HepG2 (cell line): ENCODE measurements at regions not wholly inside any gene's neighbourhood (a gene's known extent, or its start where the extent isn't known, plus 50 kb on each side); places are given as distances from the start of the nearest gene placed in this dataset.

Experiments used
- BORCS8-MEF2B ChIP-seq: sonication (generic); formaldehyde crosslinking; IDR thresholded peaks from 2 replicates; pipeline ENCODE4 v1.8.0; 2022; ENCODE audit warnings: mild to moderate bottlenecking, missing genetic modification reagents
- CHCHD3 ChIP-seq: sonication (generic); formaldehyde crosslinking; IDR thresholded peaks from 2 replicates; pipeline ENCODE4 v1.8.0; 2022; ENCODE audit warnings: mild to moderate bottlenecking, missing genetic modification reagents, moderate library complexity
- ELF1 ChIP-seq: sonication (generic); formaldehyde crosslinking; IDR thresholded peaks from 2 replicates; pipeline ENCODE4 v1.4.0; 2020; ENCODE audit warnings: missing genetic modification reagents
- LCORL ChIP-seq, 2 experiments: fragments of 450-650 bp in 1 of 2; sonication (generic) in 1 of 2; formaldehyde crosslinking in 1 of 2; IDR thresholded peaks; 2 replicates each; pipeline versions ENCODE4 v1.5.0 to v1.6.1; 2017 to 2020; ENCODE audit warnings: antibody characterized with exemption in 1 of 2, missing genetic modification reagents in 1 of 2
- MIER3 ChIP-seq: IDR thresholded peaks from 2 replicates; pipeline ENCODE4 v1.6.1; 2016; ENCODE audit warnings: missing compliant biosample characterization, borderline replicate concordance
- SNAPC2 ChIP-seq: sonication (generic); formaldehyde crosslinking; IDR thresholded peaks from 2 replicates; pipeline ENCODE4 v1.8.1; 2022; ENCODE audit warnings: mild to moderate bottlenecking, missing genetic modification reagents
- SYNCRIP ChIP-seq: fragments of 200-400 bp; formaldehyde crosslinking; IDR thresholded peaks from 2 replicates; pipeline ENCODE4 v1.6.1; 2018; ENCODE audit warnings: mild to moderate bottlenecking, low read depth, low read length; ENCODE audit not compliant: insufficient read depth
- ZFP41 ChIP-seq: sonication (generic); formaldehyde crosslinking; IDR thresholded peaks from 2 replicates; pipeline ENCODE4 v1.4.0; 2020; ENCODE audit warnings: mild to moderate bottlenecking, missing genetic modification reagents, borderline replicate concordance
- ZKSCAN5 ChIP-seq: sonication (generic); formaldehyde crosslinking; IDR thresholded peaks from 2 replicates; pipeline ENCODE4 v1.5.1; 2020; ENCODE audit warnings: mild to moderate bottlenecking, missing genetic modification reagents
- ZNF234 ChIP-seq: sonication (generic); formaldehyde crosslinking; conservative IDR thresholded peaks from 2 replicates; pipeline ENCODE4 v1.5.1; 2020; ENCODE audit warnings: mild to moderate bottlenecking, missing genetic modification reagents
- ZNF598 ChIP-seq: sonication (generic); formaldehyde crosslinking; IDR thresholded peaks from 2 replicates; pipeline ENCODE4 v1.5.1; 2020; ENCODE audit warnings: mild to moderate bottlenecking, missing genetic modification reagents, borderline replicate concordance
- TF ChIP-seq, protein P1 (sequence below): sonication (generic); formaldehyde crosslinking; IDR thresholded peaks from 2 replicates; pipeline ENCODE4 v1.8.0; 2022; ENCODE audit warnings: mild to moderate bottlenecking, missing genetic modification reagents, borderline replicate concordance
- TF ChIP-seq, protein P2 (sequence below): sonication (generic); formaldehyde crosslinking; IDR thresholded peaks from 2 replicates; pipeline ENCODE4 v1.5.1; 2020; ENCODE audit warnings: mild to moderate bottlenecking, missing genetic modification reagents, borderline replicate concordance
- TF ChIP-seq, protein P3 (sequence below): sonication (generic); formaldehyde crosslinking; IDR thresholded peaks from 2 replicates; pipeline ENCODE4 v1.4.0; 2020; ENCODE audit warnings: missing genetic modification reagents

DNA sequence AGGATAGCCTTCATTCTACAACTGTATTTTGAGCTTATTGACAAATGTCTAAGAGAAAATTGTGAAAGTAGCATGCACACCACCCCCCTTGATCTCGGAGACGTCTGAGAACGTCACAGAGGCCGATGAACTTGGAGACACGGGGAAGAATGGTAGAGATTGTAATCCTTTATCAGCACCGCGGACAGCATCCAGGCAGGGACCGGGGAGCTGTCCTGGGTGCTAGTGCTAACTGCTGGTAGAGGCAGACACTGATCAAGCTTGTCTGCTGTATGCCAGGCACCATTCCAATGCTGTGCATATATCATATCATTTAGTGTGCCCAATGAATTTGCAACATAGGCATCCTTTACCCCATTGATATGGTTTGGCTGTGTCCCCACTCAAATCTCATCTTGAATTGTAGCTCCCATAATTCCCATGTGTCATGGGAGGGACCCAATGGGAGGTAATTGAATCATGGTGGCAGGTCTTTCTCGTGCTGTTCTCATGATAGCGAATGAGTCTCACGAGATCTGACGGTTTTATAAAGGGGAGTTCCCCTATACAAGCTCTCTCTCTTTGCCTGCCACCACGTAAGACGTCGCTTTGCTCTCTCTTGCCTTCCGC lies 98.8 kb downstream of the LHX2 start (continued):
- TF ChIP-seq BORCS8-MEF2B (peak; percentile 100), ZNF234 (CRISPR knock-in tag) (peak; percentile 99), CHCHD3 (CRISPR knock-in tag) (peak; percentile 100), ELF1 (CRISPR knock-in tag) (peak; percentile 81), ZNF598 (peak; percentile 97; the same call in 1 of the 2 replicates), LCORL (IDR thresholded peaks at IDR 0.05) (no peak), LCORL (CRISPR knock-in tag; IDR thresholded peaks at IDR 0.05) (peak; percentile 62), MIER3 (CRISPR knock-in tag) (peak; percentile 100), SNAPC2 (peak; percentile 99), SYNCRIP (no peak), ZFP41 (CRISPR knock-in tag) (peak; percentile 100), ZKSCAN5 (CRISPR knock-in tag) (peak; percentile 96)
- TF ChIP-seq, protein P1, sequence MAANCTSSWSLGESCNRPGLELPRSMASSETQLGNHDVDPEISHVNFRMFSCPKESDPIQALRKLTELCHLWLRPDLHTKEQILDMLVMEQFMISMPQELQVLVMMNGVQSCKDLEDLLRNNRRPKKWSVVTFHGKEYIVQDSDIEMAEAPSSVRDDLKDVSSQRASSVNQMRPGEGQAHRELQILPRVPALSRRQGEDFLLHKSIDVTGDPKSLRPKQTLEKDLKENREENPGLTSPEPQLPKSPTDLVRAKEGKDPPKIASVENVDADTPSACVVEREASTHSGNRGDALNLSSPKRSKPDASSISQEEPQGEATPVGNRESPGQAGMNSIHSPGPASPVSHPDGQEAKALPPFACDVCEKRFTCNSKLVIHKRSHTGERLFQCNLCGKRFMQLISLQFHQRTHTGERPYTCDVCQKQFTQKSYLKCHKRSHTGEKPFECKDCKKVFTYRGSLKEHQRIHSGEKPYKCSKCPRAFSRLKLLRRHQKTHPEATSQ (CRISPR knock-in tag) = peak; percentile 98
- TF ChIP-seq, protein P2, sequence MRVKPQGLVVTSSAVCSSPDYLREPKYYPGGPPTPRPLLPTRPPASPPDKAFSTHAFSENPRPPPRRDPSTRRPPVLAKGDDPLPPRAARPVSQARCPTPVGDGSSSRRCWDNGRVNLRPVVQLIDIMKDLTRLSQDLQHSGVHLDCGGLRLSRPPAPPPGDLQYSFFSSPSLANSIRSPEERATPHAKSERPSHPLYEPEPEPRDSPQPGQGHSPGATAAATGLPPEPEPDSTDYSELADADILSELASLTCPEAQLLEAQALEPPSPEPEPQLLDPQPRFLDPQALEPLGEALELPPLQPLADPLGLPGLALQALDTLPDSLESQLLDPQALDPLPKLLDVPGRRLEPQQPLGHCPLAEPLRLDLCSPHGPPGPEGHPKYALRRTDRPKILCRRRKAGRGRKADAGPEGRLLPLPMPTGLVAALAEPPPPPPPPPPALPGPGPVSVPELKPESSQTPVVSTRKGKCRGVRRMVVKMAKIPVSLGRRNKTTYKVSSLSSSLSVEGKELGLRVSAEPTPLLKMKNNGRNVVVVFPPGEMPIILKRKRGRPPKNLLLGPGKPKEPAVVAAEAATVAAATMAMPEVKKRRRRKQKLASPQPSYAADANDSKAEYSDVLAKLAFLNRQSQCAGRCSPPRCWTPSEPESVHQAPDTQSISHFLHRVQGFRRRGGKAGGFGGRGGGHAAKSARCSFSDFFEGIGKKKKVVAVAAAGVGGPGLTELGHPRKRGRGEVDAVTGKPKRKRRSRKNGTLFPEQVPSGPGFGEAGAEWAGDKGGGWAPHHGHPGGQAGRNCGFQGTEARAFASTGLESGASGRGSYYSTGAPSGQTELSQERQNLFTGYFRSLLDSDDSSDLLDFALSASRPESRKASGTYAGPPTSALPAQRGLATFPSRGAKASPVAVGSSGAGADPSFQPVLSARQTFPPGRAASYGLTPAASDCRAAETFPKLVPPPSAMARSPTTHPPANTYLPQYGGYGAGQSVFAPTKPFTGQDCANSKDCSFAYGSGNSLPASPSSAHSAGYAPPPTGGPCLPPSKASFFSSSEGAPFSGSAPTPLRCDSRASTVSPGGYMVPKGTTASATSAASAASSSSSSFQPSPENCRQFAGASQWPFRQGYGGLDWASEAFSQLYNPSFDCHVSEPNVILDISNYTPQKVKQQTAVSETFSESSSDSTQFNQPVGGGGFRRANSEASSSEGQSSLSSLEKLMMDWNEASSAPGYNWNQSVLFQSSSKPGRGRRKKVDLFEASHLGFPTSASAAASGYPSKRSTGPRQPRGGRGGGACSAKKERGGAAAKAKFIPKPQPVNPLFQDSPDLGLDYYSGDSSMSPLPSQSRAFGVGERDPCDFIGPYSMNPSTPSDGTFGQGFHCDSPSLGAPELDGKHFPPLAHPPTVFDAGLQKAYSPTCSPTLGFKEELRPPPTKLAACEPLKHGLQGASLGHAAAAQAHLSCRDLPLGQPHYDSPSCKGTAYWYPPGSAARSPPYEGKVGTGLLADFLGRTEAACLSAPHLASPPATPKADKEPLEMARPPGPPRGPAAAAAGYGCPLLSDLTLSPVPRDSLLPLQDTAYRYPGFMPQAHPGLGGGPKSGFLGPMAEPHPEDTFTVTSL = peak; percentile 93
- TF ChIP-seq, protein P3, sequence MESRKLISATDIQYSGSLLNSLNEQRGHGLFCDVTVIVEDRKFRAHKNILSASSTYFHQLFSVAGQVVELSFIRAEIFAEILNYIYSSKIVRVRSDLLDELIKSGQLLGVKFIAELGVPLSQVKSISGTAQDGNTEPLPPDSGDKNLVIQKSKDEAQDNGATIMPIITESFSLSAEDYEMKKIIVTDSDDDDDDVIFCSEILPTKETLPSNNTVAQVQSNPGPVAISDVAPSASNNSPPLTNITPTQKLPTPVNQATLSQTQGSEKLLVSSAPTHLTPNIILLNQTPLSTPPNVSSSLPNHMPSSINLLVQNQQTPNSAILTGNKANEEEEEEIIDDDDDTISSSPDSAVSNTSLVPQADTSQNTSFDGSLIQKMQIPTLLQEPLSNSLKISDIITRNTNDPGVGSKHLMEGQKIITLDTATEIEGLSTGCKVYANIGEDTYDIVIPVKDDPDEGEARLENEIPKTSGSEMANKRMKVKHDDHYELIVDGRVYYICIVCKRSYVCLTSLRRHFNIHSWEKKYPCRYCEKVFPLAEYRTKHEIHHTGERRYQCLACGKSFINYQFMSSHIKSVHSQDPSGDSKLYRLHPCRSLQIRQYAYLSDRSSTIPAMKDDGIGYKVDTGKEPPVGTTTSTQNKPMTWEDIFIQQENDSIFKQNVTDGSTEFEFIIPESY = peak; percentile 93
